Lung (tissue), 11 donors: ENCODE measurements at regions not wholly inside any gene's neighbourhood (a gene's known extent, or its start where the extent isn't known, plus 50 kb on each side); places are given as distances from the start of the nearest gene placed in this dataset.

Experiments used
- ATAC-seq: fragments of 200-7000 bp; cut with Tn5 transposase; one replicate; pipeline ENCODE4 v1.9.1; 2020; ENCODE audit warnings: moderate number of reproducible peaks; ENCODE audit not compliant: insufficient read depth, low FRiP score
- DNase-seq, 3 donors: peaks; one replicate each; pipeline ENCODE4 v3.0.0-alpha.2; 2013 to 2017
- H3K27ac ChIP-seq, 2 donors: one replicate each; pipeline ENCODE4 v1.5.1; 2013; ENCODE audit warnings: mild to moderate bottlenecking in 2 of 2, moderate library complexity in 2 of 2, control low read depth in 1 of 2, inconsistent platforms in 1 of 2, low read depth in 1 of 2, low read length in 1 of 2
- H3K27me3 ChIP-seq, 3 donors: one replicate each; pipeline ENCODE4 v1.5.1; 2013; ENCODE audit warnings: low read length in 2 of 3; ENCODE audit not compliant: control insufficient read depth in 3 of 3, insufficient read depth in 3 of 3
- H3K36me3 ChIP-seq, 4 donors: one replicate each; pipeline ENCODE4 v1.5.1; 2013; ENCODE audit warnings: low read length in 4 of 4, mild to moderate bottlenecking in 1 of 4, moderate library complexity in 1 of 4; ENCODE audit not compliant: control insufficient read depth in 4 of 4, insufficient read depth in 4 of 4
- H3K4me1 ChIP-seq, 5 donors: one replicate each; pipeline ENCODE4 v1.5.1; 2013; ENCODE audit warnings: low read length in 5 of 5, mild to moderate bottlenecking in 2 of 5, moderate library complexity in 1 of 5; ENCODE audit not compliant: control insufficient read depth in 5 of 5, insufficient read depth in 5 of 5
- H3K4me3 ChIP-seq: one replicate; pipeline ENCODE4 v1.5.1; 2013; ENCODE audit warnings: mild to moderate bottlenecking, control low read depth, moderate library complexity
- H3K9ac ChIP-seq, 2 donors: one replicate each; pipeline ENCODE4 v1.5.1; 2013; ENCODE audit warnings: low read length in 2 of 2, control low read depth in 1 of 2; ENCODE audit not compliant: insufficient read depth in 1 of 2
- H3K9me3 ChIP-seq, 4 donors: one replicate each; pipeline ENCODE4 v1.5.1; 2013; ENCODE audit warnings: low read length in 3 of 4, mild to moderate bottlenecking in 1 of 4, moderate library complexity in 1 of 4; ENCODE audit not compliant: control insufficient read depth in 4 of 4, insufficient read depth in 3 of 4
- WGBS, 2 donors: extraction: QIAGEN DNeasy Blood & Tissue Kit; methylation state at CpG; one replicate each; pipeline ENCODE4 v1.1.7; 2013; 5-methylcytosine and 5-hydroxymethylcytosine counted together
- TF ChIP-seq, protein P1 (sequence below): IDR thresholded peaks from 2 replicates; pipeline ENCODE4 v1.5.1; 2012; ENCODE audit warnings: mild to moderate bottlenecking; ENCODE audit errors: control extremely low read depth, extremely low read depth
- donor health status: control.
- donor health status: control.
- donor health status: Bipolar disorder and iron deficiency.
- donor health status: healthy.
- donor health status: DM: yes; HTN: yes; CAD: no.

DNA sequence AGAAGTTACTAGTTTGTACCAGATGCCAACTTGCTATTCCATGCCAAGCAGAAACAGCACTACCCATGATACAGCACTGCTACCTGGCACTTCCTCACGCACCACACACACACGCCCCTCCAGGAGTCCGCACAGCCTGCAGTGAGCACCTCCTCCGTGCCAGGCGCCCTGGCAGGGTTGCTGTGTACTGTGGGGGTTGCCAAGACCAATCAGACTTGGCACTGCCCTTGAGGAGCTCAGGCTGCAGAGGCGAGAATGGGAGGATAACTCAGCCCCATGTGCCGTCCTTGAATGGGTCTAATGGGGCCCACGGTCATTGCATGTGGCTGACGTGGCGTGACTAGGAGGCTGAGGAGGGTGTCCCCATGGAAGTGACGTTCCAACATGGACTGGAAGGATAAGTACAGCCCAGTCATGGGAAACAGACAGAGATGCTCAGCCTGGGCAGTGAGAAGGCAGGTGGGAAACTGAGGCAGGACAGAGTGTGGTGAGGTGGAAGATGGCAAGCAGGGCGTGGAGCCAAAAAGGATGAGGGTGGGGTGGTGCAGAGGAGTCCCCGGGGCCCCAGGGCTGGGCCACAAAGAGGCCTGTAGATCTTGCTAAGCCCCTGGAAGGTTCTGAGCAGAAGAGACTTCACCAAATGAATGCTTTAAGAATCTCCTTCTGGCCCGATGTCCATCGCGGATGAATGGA is 65.3 kb upstream of the C14orf180 start:
- DNase-seq = no peak
- H3K36me3 ChIP-seq = peaks cover 0 to 3% (median 0%) of the 10 kb centered on the region in 4 donors
- TF ChIP-seq, protein P1, sequence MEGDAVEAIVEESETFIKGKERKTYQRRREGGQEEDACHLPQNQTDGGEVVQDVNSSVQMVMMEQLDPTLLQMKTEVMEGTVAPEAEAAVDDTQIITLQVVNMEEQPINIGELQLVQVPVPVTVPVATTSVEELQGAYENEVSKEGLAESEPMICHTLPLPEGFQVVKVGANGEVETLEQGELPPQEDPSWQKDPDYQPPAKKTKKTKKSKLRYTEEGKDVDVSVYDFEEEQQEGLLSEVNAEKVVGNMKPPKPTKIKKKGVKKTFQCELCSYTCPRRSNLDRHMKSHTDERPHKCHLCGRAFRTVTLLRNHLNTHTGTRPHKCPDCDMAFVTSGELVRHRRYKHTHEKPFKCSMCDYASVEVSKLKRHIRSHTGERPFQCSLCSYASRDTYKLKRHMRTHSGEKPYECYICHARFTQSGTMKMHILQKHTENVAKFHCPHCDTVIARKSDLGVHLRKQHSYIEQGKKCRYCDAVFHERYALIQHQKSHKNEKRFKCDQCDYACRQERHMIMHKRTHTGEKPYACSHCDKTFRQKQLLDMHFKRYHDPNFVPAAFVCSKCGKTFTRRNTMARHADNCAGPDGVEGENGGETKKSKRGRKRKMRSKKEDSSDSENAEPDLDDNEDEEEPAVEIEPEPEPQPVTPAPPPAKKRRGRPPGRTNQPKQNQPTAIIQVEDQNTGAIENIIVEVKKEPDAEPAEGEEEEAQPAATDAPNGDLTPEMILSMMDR = no peak
- no peak overlapping the region for H3K4me3 ChIP-seq
- H3K9me3 ChIP-seq = peaks cover 0 to 23% (median 0%) of the 10 kb centered on the region in 4 donors
- H3K27me3 ChIP-seq = no peaks in the 10 kb centered on the region
- no peak overlapping the region for H3K9ac ChIP-seq
- no peaks in the 10 kb centered on the region for H3K4me1 ChIP-seq
- no peak for ATAC-seq
- 81 to 85% methylated on average over 16 of the region's 16 CpGs for WGBS, 2 donors
- no peak overlapping the region for H3K27ac ChIP-seq

DNA sequence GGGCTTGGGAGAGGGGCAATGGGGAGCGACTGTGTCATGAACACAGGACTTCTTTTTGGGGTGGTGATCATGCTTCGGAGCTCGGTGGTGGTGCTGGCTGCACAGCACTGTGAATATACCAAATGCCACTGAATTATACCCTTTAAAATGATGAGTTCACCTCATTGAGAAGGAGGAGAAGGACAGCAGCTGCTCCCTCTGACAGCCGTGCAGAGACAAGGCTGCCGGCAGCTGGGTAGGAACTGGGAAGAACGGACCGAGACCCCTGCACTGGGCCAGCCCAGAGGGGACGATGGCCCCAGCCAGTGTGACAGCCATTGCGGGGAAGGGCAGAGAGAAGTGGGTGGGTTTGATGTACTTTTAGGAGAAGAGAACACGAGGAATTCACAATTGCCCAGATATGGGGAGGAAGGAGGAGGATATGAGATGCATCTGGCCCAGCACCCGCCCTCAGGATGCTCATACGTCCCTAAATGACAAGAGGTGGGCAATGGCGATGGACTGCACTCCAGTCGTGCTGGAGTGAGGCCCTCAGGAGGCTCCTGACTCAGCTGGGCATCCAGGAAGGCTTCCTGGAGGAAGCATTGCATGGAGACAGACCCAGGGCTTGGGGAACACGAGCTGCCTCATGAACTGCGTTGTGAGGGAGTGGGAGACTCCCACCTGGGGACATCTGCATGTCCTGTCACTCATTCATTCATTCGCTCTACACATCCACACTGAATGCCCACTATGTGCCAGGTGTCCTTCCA is 64.3 kb upstream of the C14orf180 start:
- 83 to 88% methylated on average over 17 of the region's 17 CpGs for WGBS, 2 donors
- Histone ChIP-seq H3K27me3 (no peaks in the 10 kb centered on the region), H3K9me3 (peaks cover 0 to 23% (median 0%) of the 10 kb centered on the region in 4 donors), H3K4me1 (no peaks in the 10 kb centered on the region), H3K36me3 (peaks cover 0 to 3% (median 0%) of the 10 kb centered on the region in 4 donors), H3K27ac (no peak overlapping the region), H3K9ac (no peak overlapping the region), H3K4me3 (no peak overlapping the region)
- no peak for DNase-seq
- TF ChIP-seq, protein P1 = no peak
- ATAC-seq = no peak

DNA sequence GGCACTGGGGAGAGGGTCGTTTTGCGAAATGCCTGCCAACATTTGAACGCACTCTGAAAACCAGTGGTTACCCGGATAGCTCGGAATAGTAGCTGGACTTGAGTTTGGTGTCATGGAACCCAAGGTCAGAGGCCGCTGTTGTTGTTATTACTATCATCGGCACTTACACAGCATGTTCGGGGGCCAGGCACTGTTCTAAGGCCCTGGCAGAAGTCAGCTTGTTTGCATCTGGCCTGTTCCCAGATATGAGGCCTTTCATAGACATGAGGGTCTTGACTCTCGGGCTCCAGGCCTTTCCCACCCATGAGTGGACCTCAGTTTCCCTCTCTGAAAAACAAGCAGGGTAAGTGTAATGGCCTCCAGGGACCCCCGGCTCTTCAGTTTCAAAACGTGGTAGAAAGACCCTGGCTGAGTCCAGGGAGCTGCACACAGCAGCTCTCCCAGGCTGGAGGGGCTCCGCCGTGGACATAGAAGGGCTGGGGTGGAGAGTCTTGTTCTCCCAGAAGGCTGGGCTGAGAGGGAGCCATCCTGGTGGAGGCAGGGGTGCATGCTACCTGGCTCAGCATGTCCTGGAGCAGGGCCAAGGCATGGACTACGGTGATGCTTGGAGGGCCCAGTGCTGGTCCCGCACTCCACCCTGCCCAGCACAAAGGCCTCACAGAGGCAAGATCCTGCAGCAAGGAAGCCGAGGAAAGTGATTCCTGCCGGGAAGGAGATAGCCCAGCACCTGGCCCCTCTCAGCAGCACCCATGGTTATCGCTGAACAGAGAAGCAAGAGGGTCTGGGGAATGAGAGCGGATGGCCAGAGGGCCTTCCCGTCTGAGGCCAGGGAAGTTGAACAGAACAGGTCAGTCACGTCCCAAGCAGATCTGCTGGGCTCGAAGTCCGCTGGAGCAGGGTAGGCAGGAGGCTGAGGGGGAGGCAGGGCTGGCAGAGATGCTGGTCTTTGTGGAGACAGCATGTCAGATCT is 63.5 kb upstream of the C14orf180 start:
- Histone ChIP-seq H3K9me3 (peaks cover 0 to 23% (median 0%) of the 10 kb centered on the region in 4 donors), H3K4me1 (no peaks in the 10 kb centered on the region), H3K27ac (no peak overlapping the region), H3K36me3 (peaks cover 0 to 3% (median 0%) of the 10 kb centered on the region in 4 donors), H3K27me3 (no peaks in the 10 kb centered on the region), H3K9ac (no peak overlapping the region), H3K4me3 (no peak overlapping the region)
- TF ChIP-seq, protein P1 = no peak
- DNase-seq (no peak), ATAC-seq (no peak)
- 86 to 91% methylated on average over 23 of the region's 23 CpGs for WGBS, 2 donors
